COLO829 (cell line): ENCODE measurements at regions not wholly inside any gene's neighbourhood (a gene's known extent, or its start where the extent isn't known, plus 50 kb on each side); places are given as distances from the start of the nearest gene placed in this dataset.
A peak's percentile ranks its signal among the peaks of the same experiment; 100 is the strongest.
"Not testable (repeated sequence)": the region's sequence is repeated elsewhere in the genome, so short reads cannot be mapped to it uniquely, and the experiment has no call there.

Experiments used
- DNase-seq: peaks from one replicate; pipeline ENCODE4 v3.0.0; 2012; ENCODE audit warnings: low spot score

- no peak for DNase-seq
Measured at GRCh38 chr2:195535911-195536522, 121.0 kb upstream of the SLC39A10 start.

DNA sequence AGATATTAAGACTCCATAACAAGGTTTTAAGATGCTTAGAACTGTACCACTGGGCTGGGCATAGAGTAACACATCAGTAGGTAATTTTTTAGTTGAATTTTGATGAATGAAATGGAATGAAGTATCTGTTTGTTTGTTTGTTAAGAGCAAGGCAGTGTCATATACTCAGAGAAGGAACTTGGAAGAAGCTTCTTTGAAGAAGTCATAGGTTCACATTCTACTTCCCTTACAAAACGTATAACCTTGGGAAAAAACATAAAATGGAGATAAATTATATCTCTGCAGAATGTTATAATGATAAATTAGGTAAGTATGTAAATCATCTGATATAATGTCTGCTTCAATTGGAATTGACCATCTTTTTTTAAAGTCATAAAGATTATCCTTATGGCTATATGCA, 122.1 kb upstream of the SLC39A10 start:
- no peak for DNase-seq

GRCh38 chr2:195533771-195534642, 123.0 kb upstream of the SLC39A10 start:
- peak; percentile 85 for DNase-seq

DNA sequence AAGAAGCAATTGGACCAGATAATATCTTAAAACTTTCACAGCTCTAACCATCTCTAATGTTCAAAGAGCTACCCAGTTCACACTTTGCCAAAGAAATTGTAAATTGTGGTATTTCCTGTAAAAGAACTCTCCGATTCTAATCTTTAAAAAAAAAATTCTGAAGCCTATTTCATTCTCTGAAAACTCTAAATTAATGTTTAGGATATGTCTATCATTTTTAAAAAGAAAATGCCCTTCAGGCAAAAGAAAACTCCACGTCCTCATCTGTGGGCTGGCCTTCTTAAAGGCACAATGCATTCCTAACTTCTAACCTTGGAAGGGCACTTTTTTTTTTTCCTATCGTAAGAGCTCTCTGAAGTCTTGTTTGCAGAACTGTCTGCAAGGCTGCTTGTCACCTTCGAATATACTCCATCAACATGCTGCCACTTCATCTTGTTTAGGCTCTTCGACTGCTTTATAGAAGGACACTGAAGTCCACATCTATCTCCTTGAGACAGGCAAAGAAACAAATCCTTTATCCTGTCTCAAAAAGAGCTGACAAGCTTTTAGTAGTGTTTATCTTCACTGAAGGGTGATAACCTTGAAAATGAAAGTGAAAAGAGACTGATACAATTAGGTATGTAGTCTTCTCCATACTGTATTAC, 124.3 kb upstream of the SLC39A10 start:
- no peak for DNase-seq

DNA sequence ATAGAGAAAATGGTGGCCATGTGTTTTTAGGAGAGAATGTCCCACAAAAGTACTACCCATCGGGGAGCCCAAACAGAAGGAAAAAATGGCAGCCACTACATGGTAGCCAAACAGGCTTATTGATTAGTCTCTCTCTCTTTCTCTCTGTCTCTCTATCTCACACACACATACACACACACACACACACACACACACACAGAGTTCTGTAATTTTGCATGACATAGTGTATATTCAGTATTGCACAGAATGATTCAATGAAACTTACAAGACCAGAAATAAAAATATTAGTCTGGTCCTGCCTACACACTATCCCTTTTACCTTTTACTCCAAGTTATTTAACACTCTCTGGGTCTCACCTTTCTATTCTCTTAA, 124.8 kb upstream of the SLC39A10 start:
- no peak for DNase-seq

GRCh38 chr2:195531754-195532153, 125.3 kb upstream of the SLC39A10 start:
- no peak for DNase-seq

GRCh38 chr2:195523242-195523641, 133.8 kb upstream of the SLC39A10 start:
- DNase-seq = not testable (repeated sequence)

DNA sequence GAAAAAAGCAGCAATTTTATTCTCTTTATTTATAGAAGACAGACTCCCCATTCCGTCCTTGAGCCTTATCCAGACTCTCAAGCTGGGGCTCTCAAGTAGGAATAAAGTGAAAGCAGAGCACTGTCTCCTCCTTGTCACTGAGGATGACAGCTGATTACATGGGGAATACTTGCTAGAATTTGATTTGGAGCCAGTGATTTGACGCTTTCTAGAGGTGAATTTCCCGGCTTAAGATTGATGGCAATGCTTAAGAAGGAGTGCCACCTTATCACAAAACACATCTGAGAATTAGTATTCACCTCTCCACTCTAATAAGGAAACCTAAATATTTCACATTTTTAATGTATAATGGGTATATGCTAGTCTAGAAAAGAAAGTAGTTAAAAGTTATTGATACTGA, 135.4 kb upstream of the SLC39A10 start:
- no peak for DNase-seq

GRCh38 chr2:195520671-195521155, 136.3 kb upstream of the SLC39A10 start:
- no peak for DNase-seq

GRCh38 chr2:195515551-195515950, 141.5 kb upstream of the SLC39A10 start:
- no peak for DNase-seq

GRCh38 chr2:195514365-195514764, 142.7 kb upstream of the SLC39A10 start:
- no peak for DNase-seq

DNA sequence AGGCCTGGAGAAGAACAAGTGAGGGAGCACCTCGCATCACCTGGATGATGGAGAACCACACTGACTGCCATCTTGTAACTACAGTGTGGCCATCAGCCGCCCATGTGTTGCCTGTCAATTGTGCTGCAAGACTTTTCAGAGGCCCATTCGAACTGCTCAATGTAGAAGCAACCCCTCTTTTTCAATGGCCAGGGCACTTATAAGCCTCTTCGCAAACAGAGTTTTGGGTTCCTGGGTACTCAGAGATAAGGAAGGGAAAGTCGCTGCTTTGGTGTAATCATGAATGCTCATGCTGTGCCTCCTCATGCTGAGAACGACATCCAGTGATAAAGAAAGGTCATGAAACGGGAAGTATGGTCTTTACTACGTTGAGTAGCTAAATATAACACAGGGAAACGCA, 143.9 kb upstream of the SLC39A10 start:
- DNase-seq = no peak

DNA sequence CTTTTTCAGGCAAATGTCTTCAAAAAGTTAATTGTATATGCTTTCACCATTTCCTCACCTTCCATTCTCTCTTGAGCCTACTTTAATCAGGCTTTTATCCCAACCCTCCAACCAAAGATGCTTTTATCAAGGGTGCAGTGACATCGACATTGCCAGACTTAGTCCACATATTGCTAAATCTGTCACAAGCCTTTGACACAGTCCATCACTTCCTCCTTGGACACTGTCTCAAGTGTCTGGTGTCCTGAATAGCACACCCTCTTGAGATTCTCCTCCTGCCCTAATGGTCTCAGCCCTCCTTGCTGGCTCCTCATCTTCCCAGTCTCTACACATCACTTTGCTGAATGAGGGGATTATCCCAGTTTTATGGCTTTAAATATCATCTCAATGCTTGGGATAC, 147.5 kb upstream of the SLC39A10 start:
- no peak for DNase-seq

DNA sequence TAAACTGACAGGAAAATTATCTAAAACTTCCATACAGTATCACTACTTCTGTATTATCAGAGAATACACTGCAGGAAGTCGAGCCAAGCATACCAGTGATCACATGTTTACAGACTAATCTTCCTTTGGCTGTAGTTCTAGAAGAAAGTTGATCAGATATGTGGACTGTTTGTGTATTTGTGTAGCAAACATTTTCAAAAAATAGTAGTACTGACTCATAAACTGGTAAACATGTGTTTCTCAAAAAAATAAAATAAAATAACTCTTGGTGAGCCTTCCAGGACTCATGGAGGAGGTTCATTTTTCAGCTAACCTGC, 148.9 kb upstream of the SLC39A10 start:
- DNase-seq = no peak

- DNase-seq = no peak
Measured at GRCh38 chr2:195507447-195508138, 149.4 kb upstream of the SLC39A10 start.

DNA sequence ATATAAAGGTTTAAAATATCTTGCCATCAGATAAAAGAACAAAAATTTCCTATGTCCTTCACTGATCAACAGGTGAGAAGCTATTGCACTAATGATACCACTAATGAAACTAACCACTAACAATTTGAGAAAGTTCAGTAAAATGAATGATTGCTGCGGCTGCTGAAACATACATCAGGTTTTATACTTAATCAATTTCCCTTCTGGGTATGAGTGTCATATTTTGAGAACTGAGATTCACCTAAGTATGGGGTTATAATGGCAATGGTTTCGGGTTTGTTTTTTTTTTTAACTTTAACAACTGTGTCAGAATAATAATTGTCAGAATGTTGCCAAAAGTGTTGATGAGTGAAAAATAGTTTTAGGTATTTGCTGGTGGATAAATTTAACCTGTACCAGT, 151.3 kb upstream of the SLC39A10 start:
- DNase-seq = no peak

GRCh38 chr2:195503208-195503607, 153.8 kb upstream of the SLC39A10 start:
- DNase-seq = no peak

DNA sequence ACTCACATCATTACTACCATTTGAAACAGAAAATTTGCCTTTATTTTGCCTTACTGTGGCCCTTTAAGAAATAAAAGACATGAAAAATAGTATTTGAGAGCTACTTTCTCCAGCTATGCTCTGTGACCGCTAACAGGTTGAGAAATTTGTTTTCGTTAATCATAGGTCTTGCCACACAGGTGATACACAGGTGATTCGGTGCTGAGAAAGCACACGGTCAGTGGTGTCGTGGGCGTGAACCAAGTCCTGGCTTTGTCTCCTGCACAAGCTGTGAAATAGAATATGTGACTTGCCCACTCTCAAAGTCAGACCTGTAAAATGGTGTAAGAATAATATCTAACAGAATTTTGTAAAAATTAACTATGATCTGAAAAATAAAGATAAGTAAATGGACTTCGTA, 155.3 kb upstream of the SLC39A10 start:
- no peak for DNase-seq

- no peak for DNase-seq
Measured at GRCh38 chr2:195500879-195501278, 156.1 kb upstream of the SLC39A10 start.

GRCh38 chr2:195498839-195499490, 158.1 kb upstream of the SLC39A10 start:
- no peak for DNase-seq

GRCh38 chr2:195498176-195498575, 158.8 kb upstream of the SLC39A10 start:
- DNase-seq = no peak

DNA sequence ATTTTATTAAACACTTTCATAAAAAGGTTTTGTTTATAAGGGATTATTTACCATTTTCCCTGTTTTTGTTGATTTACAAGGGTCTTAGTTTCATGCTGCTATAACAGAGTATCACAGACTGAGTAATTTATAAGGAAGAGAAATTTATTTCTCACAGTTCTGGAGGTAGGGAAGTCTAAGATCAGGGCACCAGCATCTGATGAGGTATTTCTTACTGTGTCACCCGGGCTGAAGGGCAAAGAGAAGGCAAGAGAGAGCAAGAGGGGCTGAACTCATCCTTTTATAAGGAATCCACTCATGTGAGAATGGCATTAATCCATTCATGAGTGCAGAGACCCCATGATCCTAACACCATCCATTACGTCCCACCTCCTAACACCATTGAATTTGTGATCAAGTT, 160.0 kb upstream of the SLC39A10 start:
- DNase-seq = no peak
